GM19372 (cell line): ENCODE measurements at regions not wholly inside any gene's neighbourhood (a gene's known extent, or its start where the extent isn't known, plus 50 kb on each side); places are given as distances from the start of the nearest gene placed in this dataset.
"Not testable (repeated sequence)": the region's sequence is repeated elsewhere in the genome, so short reads cannot be mapped to it uniquely, and the experiment has no call there.

Experiments
- ATAC-seq: cut with Tn5 transposase; IDR thresholded peaks from one replicate; pipeline ENCODE4 v1.9.1; 2021; ENCODE audit warnings: mild to moderate bottlenecking, low read depth, moderate library complexity; ENCODE audit not compliant: unreplicated experiment

DNA sequence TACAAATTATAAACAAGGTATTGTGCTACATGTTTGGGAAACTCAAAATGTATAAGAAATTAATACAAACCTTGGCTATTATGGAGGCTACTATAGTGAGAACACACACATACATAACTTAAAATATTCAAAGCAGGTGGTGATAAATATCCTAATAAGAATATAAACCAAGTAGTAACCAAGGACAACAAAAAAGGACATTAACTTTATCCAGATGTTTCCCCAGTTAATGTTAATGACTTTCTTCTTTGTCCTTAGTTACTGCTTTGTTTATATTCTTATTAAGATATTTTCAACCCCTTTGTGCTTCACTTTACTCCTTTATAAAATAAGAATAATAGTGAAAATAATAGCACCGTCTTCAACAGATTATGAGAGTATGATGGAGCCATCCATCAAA, 241.6 kb downstream of the CALCRL start:
- ATAC-seq: no peak

GRCh38 chr2:187206071-187206470, 242.0 kb downstream of the CALCRL start:
- no peak for ATAC-seq

DNA sequence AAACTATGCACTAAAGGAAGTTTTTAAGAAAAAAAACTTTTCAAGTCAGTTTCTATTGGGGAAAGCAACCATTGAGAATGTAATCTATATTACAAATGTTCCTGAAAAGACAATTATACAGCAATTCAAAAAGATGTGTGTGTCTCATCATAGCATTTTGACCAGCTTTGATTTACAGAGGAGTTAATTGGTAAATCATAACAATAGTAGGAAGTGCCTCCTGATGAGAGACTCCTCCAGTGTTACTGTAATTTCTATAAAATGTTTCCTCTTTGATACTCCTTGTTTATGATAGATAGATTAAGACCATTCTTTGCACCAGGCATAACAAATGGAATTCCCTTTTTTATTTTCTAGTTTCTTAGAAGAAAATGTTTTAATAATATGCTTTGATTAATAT, 249.9 kb downstream of the CALCRL start:
- no peak for ATAC-seq

- ATAC-seq: no peak
Observed at GRCh38 chr2:187194049-187194448, 254.0 kb downstream of the CALCRL start.

DNA sequence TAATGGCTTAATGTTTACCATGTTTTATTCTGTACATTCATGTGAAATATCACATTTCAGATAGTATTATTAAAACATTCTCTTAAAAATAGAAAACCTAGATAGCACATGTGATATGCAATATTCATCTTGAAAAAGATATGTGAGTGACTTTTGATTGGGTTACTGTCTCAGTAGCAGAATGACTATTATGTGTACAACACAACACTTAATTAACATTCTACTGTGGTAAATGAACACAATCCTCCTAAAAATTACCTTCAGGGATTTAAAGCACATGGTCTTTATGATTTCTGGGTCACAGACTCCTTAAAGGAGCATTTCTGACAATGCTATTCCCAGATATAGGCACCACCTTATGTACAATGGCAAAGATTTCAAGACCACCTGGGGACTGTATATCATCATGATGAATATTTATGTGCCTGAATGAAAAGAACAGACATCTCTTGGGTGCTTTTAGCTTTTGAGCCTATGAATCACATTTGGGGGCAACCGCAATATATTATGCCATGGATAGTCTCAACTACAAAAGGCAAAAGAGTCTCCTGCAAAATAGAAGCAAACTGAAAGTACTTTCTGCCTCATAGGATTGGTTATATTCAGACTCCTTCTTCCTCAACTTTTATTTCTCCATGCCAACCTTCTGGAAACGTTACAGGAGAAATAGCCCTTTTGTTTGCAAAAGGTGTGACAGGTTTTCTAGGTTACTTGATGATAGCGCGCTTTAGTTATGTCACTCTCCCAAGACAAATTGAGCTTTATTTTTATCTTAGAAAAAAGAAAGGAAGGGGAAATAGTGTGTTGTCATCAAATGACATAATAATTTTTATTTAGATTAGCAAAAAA, 259.0 kb downstream of the CALCRL start:
- ATAC-seq: no peak

DNA sequence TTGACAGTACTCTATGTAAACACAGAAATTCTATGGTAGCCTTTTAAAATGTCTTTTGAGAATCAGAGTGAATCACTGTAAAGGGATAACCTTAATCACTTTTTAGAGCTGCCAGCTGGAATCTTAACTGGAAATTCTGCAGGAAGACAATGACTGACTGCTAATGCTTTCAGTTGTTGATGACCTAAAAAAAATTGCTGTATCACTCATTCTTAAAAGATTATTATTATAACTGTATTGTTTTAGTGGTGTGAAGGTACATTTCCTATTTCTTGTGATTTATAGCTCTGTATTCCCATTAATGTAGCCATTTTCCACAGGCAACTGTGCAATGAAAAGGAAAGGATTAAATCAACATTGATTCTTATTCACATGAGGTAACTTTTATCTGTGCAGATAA, 260.5 kb downstream of the CALCRL start:
- ATAC-seq: no peak

DNA sequence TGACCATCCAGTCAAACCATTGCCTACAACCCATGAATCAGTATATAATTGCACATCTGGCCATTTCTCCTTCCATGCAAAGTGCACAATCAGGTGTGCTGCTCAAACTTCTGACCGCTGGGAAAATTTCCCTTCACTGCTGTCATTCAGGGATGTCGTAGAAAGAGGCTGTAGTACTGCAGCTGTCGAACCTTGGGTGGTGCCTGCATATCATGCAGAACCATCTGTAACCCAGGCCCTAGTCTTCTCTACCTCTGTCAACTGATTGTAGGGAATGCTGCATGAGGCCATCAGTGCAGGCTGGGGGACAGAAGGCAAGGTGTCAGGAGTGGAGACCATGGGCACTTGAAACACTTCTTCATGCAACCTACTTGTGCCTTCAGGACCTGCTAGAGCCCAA, 267.5 kb downstream of the CALCRL start:
- no peak for ATAC-seq

- not testable (repeated sequence) for ATAC-seq
Observed at GRCh38 chr2:187178876-187179275, 269.2 kb downstream of the CALCRL start.

DNA sequence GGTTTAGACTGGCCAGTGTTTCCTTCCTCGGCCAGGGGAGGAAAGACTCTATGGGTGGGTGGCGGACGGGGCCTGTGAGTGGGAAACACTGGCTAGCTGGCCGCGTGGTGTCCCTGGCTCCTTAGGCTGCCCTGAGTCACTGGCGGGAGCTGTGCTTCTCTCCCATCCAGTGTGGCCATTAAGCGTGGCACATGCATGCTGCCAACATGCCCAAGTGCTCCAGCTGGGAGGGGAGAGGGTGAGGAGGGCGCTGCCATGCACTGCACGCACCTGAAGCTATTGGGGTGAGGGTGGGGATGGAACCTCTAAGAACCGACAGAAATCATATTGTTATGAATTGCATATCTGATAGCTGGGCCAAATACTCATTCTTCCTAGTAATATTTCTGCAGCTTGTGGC, 270.8 kb downstream of the CALCRL start:
- ATAC-seq: no peak

GRCh38 chr2:187174582-187174981, 273.5 kb downstream of the CALCRL start:
- ATAC-seq: no peak

DNA sequence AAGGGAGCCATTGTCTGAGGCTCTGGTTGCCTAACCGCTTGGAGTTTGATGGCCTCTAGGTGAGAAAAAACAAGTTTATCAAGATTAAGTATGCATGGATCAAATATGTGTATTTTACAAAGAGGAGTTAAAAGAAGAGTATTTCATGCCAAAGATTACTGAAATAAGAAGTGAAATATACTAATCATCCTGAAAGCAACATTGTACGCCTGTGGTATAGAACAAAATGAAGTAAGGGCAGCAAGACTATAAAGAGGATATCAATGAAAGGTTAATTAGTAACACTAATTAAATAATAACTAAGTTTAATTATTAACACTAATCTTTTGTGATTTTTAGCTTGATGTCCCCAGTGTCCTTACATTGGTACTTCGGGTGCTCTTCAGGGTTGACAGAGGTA, 276.7 kb downstream of the CALCRL start:
- ATAC-seq: no peak

DNA sequence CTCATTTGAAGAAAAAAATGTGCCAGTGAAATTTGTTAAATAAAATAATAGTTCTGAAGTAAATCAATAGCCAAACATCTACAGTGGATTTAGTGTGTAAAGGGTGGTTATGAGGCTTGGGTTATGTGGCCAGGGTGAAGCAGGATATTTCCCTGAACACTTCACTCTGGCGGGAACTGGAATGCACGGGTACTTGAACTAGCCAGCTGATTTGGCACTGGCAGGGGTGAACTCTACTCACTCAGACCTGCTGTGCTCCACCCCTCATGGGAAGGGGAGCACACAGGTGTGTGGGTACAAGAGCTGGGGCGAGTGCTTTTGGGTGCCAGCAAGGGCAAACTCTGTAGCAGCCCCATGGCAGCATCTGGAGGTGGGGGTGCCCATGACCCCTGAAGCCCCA, 278.2 kb downstream of the CALCRL start:
- no peak for ATAC-seq

DNA sequence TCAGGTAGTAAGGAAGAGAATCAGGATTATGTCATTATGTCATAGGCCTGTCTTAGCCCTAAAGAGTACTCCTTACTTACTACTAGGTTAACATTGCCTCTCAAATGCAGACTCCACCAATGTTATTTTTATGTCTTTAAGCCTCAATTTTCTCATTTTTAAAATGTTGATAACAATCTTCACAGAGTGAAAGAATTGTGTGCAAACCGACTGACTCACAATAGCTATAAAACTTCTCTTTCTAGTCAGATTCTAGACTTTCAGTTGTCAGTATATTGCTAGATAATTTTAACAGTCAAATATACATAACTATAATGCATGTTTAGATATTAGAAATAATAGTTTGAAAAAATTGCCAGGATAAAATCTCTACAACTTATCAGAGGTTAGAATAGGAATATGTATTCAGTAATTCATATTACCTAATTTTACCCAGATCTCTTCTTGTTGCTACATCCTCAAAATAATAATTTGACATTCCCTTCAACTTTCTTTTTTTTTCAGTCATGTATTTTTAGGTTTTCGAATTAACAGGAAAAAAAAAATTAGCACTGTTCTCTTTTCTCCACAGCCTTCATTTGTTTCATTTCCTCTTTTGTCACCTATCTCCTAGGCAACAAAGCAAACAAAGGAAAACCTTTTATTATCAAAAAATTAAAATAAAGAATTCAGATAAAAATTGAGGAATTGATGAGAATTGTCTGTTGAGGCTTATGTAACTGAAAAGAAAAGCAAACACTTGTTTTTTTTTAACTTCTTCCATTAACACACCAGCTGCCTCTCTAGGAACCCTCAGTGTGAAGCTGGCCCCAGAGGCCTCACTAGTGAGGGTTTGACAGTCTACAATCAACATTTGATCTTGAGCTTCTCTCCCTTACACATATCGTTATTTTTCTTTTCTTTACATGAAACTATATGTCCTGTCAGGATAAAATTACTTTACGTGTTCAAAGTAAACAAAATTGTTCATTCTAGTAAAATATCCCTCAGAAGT, 279.0 kb downstream of the CALCRL start:
- peak; percentile 65 for ATAC-seq

DNA sequence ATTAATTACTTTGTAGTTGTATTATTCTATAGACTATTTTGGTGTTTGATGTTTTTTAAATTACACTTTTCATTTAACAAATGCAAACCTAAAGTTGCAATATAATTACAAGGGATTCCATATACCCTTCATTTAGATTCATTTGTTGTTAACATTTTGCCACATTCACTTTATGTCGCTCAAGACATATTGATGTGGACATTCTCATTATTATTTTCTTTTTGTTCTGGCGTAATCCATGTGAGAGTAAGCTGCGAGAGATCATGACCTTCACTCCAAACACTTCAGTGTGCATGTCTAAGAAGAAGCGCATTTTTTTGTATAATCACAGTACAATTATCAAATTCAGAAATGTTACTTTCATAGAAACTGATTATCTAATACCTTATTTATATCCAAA, 280.6 kb downstream of the CALCRL start:
- no peak for ATAC-seq

DNA sequence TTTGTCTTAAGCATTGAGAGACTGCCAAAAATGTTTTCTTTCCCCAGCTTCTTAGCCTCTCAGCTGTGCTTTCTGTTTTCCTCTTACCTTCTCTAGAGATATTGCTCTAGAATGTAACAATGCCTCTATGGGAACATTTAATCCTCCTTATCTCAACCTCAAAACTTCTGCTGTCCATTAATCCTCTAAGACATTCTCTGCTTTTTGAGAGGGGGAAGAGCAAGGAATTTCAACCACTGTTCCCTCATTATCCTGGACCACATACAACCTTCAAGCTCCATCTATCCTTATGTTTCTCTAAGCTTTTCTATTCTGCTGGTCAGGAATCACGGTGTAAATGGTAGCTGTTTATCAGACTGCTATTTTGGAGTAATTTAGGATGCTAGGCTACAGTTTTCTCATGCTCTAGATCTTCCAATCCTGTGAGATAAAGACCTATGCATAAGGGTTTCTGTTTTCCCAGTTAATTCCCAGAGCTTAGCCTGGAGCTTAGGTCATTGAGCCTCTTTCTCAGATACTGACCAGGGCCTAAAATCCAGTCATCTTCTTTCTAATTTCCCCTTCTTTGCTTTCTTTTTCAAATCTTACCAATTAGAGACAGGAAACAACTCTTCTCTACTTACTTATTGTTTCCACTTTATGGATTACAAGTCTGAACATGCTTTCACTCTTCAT, 282.0 kb downstream of the CALCRL start:
- ATAC-seq: no peak

GRCh38 chr2:187158452-187158851, 289.6 kb downstream of the CALCRL start:
- ATAC-seq: no peak

- no peak for ATAC-seq
Observed at GRCh38 chr2:187157046-187157445, 291.0 kb downstream of the CALCRL start.

GRCh38 chr2:187155476-187155875, 292.6 kb downstream of the CALCRL start:
- no peak for ATAC-seq

DNA sequence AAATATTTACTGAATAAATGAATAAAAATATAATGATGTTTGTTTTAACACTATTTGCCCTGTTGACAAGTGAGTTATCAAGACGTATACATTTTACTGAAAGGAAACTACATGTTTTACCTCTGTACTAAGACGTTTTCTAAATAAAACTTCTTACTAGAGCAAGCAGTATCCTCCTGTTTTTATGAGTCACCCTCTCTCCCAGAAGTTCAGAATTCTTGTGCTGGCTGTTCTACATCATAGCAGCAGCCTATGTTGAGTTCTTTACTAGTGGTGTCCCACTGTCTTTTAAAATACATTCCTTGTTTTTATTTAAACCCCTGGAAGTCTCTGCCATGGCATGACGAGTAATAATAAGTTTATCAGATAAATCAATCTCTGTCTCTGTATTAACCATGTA, 297.4 kb downstream of the CALCRL start:
- no peak for ATAC-seq

- peak; percentile 49 for ATAC-seq
Observed at GRCh38 chr2:187148059-187148714, 299.2 kb upstream of the ZSWIM2 start.
